Mucosa of rectum (tissue), 2 donors: ENCODE measurements at regions not wholly inside any gene's neighbourhood (a gene's known extent, or its start where the extent isn't known, plus 50 kb on each side); places are given as distances from the start of the nearest gene placed in this dataset.

ENCODE experiments used
- H3K27ac ChIP-seq, 2 donors: one replicate each; pipeline ENCODE4 v1.7.0; 2013; ENCODE audit warnings: inconsistent platforms in 2 of 2, low read depth in 2 of 2, low read length in 2 of 2
- H3K27me3 ChIP-seq, 2 donors: one replicate each; pipeline ENCODE4 v1.7.0; 2013; ENCODE audit warnings: low read length in 2 of 2; ENCODE audit not compliant: control insufficient read depth in 2 of 2, insufficient read depth in 2 of 2
- H3K36me3 ChIP-seq, 2 donors: one replicate each; pipeline ENCODE4 v1.7.0; 2013; ENCODE audit warnings: low read length in 2 of 2; ENCODE audit not compliant: control insufficient read depth in 2 of 2, insufficient read depth in 2 of 2
- H3K4me1 ChIP-seq, 2 donors: one replicate each; pipeline ENCODE4 v1.7.0; 2013; ENCODE audit warnings: low read length in 2 of 2, mild to moderate bottlenecking in 1 of 2; ENCODE audit not compliant: control insufficient read depth in 2 of 2, insufficient read depth in 2 of 2
- H3K4me3 ChIP-seq, 2 donors: one replicate each; pipeline ENCODE4 v1.7.0; 2013; ENCODE audit warnings: low read length in 2 of 2
- H3K9ac ChIP-seq, 2 donors: one replicate each; pipeline ENCODE4 v1.7.0; 2013; ENCODE audit warnings: low read length in 2 of 2, low read depth in 1 of 2, mild to moderate bottlenecking in 1 of 2
- H3K9me3 ChIP-seq, 2 donors: one replicate each; pipeline ENCODE4 v1.7.0; 2013; ENCODE audit warnings: low read length in 2 of 2; ENCODE audit not compliant: control insufficient read depth in 2 of 2
- donor health status: healthy.
- donor health status: Normal muscosa, but diverticular disease.

- Histone ChIP-seq H3K9ac (no peak overlapping the region), H3K27me3 (no peaks in the 10 kb centered on the region), H3K36me3 (no peaks in the 10 kb centered on the region), H3K27ac (no peak overlapping the region), H3K9me3 (no peaks in the 10 kb centered on the region), H3K4me1 (no peaks in the 10 kb centered on the region), H3K4me3 (no peak overlapping the region)
Observed at GRCh38 chr5:96096724-96097123, 135.1 kb upstream of the ELL2 start.

DNA sequence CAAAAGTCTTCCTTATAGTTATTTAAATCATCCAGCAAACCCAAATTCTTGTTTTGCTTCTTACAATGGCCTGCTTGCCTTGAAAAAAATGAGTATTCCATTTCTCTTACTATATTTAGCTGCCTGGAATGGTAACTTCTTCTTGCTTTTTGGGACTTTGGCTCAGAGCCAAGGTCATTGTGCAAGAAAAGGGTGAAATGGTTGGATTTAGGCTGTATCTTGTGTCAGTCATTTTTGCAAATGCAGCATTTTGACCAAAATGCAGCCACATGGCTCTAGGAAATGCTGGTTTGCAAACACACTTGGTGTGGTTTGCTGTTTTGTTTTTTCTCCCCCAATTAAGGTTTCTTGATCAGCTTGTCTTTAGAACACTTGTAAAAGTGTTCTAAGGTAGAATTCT is 133.3 kb upstream of the ELL2 start:
- no peaks in the 10 kb centered on the region for H3K27me3 ChIP-seq

GRCh38 chr5:96093890-96094381 is 132.3 kb upstream of the ELL2 start:
- no peaks in the 10 kb centered on the region for H3K4me1 ChIP-seq
- no peaks in the 10 kb centered on the region for H3K9me3 ChIP-seq
- no peak overlapping the region for H3K27ac ChIP-seq
- no peaks in the 10 kb centered on the region for H3K27me3 ChIP-seq
- H3K36me3 ChIP-seq: no peaks in the 10 kb centered on the region
- no peak overlapping the region for H3K4me3 ChIP-seq
- H3K9ac ChIP-seq: no peak overlapping the region

More for the DNA sequence above, 133.3 kb upstream of the ELL2 start:
- Histone ChIP-seq H3K36me3 (no peaks in the 10 kb centered on the region), H3K4me3 (no peak overlapping the region), H3K27ac (no peak overlapping the region), H3K9me3 (no peaks in the 10 kb centered on the region), H3K9ac (no peak overlapping the region), H3K4me1 (no peaks in the 10 kb centered on the region)

GRCh38 chr5:96093340-96093739 is 131.7 kb upstream of the ELL2 start:
- Histone ChIP-seq H3K4me1 (no peaks in the 10 kb centered on the region), H3K4me3 (no peak overlapping the region), H3K9me3 (no peaks in the 10 kb centered on the region), H3K36me3 (no peaks in the 10 kb centered on the region), H3K27me3 (no peaks in the 10 kb centered on the region), H3K9ac (no peak overlapping the region), H3K27ac (no peak overlapping the region)

GRCh38 chr5:96091874-96092273 is 130.2 kb upstream of the ELL2 start:
- no peak overlapping the region for H3K9ac ChIP-seq
- H3K27ac ChIP-seq: no peak overlapping the region
- no peaks in the 10 kb centered on the region for H3K4me1 ChIP-seq
- no peaks in the 10 kb centered on the region for H3K27me3 ChIP-seq
- H3K9me3 ChIP-seq: no peaks in the 10 kb centered on the region
- H3K36me3 ChIP-seq: no peaks in the 10 kb centered on the region
- no peak overlapping the region for H3K4me3 ChIP-seq

DNA sequence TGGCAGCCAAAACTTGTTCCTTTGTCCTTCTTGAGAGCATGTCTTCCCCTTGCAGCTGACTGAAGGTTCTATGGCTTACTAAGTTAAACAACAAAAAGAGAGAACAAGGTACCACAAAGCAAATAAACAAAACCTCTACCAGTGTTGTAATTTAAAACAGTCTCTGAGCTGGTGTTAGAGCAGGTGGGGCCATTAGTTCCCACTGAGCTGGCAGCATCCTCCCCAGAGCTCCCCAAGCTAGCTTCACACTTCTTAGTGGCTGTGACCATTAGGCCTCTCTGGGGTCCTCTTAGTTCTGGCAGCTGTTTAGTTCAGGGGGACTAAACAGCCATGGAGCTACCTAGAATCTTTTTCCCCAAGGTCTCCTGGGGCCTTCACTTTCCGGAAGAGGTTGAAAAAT is 128.6 kb upstream of the ELL2 start:
- no peaks in the 10 kb centered on the region for H3K4me1 ChIP-seq
- H3K9me3 ChIP-seq: no peaks in the 10 kb centered on the region
- H3K9ac ChIP-seq: no peak overlapping the region
- no peaks in the 10 kb centered on the region for H3K36me3 ChIP-seq
- H3K27me3 ChIP-seq: no peaks in the 10 kb centered on the region
- no peak overlapping the region for H3K4me3 ChIP-seq
- no peak overlapping the region for H3K27ac ChIP-seq

- Histone ChIP-seq H3K9me3 (no peaks in the 10 kb centered on the region), H3K27me3 (no peaks in the 10 kb centered on the region), H3K36me3 (no peaks in the 10 kb centered on the region), H3K4me3 (no peak overlapping the region), H3K4me1 (no peaks in the 10 kb centered on the region), H3K27ac (no peak overlapping the region), H3K9ac (no peak overlapping the region)
Observed at GRCh38 chr5:96088706-96089498, 127.3 kb upstream of the ELL2 start.

DNA sequence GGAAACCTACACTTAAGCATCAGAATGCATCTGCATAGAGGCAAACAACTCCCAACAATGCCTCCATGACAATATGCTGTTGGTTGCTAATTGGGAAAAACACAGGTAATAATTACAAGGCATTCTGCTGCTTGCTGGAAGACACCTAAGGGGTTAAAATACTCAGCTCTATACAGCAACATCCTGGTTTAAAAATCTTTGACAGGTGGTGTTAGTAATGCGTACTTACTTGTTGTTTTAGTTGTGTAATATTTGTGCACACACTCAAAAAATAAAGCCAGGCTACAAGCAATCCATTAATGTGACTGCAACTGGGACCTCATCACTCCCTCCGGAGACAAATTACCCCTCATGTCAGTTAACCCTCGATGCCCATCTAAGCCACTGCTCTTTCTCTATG is 126.3 kb upstream of the ELL2 start:
- Histone ChIP-seq H3K27me3 (no peaks in the 10 kb centered on the region), H3K4me1 (peaks cover 0 to 2% of the 10 kb centered on the region in 2 donors), H3K9me3 (no peaks in the 10 kb centered on the region), H3K9ac (no peak overlapping the region), H3K27ac (no peak overlapping the region), H3K4me3 (no peak overlapping the region), H3K36me3 (no peaks in the 10 kb centered on the region)

GRCh38 chr5:96084874-96085506 is 123.3 kb upstream of the ELL2 start:
- Histone ChIP-seq H3K4me1 (peaks cover 0 to 2% of the 10 kb centered on the region in 2 donors), H3K9ac (no peak overlapping the region), H3K9me3 (no peaks in the 10 kb centered on the region), H3K27ac (no peak overlapping the region), H3K27me3 (no peaks in the 10 kb centered on the region), H3K36me3 (no peaks in the 10 kb centered on the region), H3K4me3 (no peak overlapping the region)

- Histone ChIP-seq H3K9ac (no peak overlapping the region), H3K4me1 (peaks cover 0 to 2% of the 10 kb centered on the region in 2 donors), H3K36me3 (no peaks in the 10 kb centered on the region), H3K4me3 (no peak overlapping the region), H3K9me3 (no peaks in the 10 kb centered on the region), H3K27me3 (no peaks in the 10 kb centered on the region), H3K27ac (no peak overlapping the region)
Observed at GRCh38 chr5:96083361-96083881, 121.8 kb upstream of the ELL2 start.
